H54 (cell line): ENCODE measurements at regions not wholly inside any gene's neighbourhood (a gene's known extent, or its start where the extent isn't known, plus 50 kb on each side); places are given as distances from the start of the nearest gene placed in this dataset.

Experiments used
- DNase-seq: peaks from one replicate; pipeline ENCODE4 v3.0.0; 2011; ENCODE audit warnings: low spot score, mixed read lengths; ENCODE audit not compliant: insufficient read length
- FAIRE-seq: peaks from 3 replicates; lab custom pipeline; 2011; peaks lifted over from hg19 to GRCh38; lab: Jason Lieb, UNC
- POLR2A ChIP-seq: IDR thresholded peaks from 2 replicates; pipeline ENCODE4 v1.6.1; 2011; ENCODE audit warnings: low read depth, mild to moderate bottlenecking, low read length

DNA sequence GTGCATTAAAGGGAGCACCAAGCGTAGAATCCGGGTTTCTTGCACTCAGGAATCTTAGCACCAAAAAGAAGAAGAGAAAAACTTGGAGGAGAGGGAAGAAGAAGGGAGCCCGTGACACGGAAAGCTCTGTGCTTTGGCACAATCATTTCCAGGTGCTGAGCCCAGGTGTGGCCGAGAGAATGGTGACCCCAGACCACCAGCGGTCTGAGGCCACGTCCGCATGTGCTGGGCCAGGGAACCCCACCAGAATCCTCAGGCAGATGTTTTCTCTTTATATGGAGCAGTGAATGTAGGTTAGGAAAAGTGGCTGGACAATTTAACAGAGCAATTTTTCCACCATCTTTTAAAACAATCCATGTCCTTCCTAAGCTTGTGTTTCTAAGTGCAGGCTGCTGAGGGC lies 520.9 kb downstream of the EPHA4 start:
- no peak for TF ChIP-seq POLR2A
- DNase-seq, result no peak
- no peak for FAIRE-seq

GRCh38 chr2:221060376-221060775 lies 511.7 kb downstream of the EPHA4 start:
- DNase-seq, result no peak
- TF ChIP-seq POLR2A, result no peak
- no peak for FAIRE-seq

DNA sequence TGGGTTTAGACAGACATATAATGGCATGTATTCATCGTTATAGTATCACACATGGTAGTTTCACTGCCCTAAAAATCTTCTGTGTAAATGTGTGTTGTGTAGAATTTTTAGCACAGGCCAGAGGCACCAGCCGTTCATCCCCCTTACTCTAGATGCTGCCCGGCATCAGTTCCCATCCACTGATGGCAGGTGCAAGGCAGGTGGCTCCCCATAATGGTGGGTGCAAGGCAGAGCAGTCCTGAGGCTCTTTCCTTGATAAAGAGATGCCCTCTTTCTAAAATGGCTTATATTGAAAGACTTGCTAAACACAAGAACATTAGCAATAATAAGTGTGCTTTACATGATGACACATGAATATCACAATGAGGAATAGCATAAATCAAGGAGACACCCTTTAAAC lies 508.5 kb downstream of the EPHA4 start:
- no peak for FAIRE-seq
- TF ChIP-seq POLR2A, result no peak
- no peak for DNase-seq

DNA sequence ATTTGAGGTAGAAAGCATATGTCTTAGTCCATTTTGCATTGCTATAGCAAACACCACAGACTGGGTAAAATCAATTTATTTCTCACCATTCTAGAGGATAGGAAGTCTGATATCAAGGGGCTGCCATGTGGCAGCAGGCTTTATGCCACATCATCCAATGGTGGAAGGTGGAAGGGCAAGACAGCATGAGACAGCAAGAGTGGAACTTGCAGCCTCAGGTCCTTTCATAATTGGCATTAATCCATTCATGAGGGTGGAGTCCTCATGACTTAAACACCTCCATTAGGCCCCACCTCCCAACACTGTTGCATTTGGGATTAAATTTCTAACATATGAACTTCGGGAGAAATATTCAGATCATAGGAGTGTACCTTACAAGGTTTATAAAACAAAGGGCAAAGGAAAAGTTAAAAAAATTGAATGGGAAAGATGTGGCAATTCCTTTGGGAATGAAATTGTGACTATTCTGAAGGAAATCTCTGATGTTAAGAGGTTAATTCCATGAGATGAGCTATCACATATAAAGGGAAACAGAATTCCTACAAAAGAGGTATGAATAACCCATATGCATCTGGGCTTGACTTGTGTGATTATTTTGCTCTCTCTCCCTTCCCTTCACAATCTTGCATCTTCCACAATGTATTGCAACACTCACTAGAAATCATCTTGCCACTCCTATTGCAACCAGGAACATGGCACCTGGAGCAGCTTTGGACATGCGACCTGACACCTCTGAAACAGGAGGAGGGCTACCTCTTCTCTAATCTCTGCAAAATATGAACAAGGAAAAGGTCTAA lies 507.8 kb downstream of the EPHA4 start:
- DNase-seq (no peak), FAIRE-seq (no peak)
- TF ChIP-seq POLR2A, result no peak

GRCh38 chr2:221064880-221065279 lies 507.2 kb downstream of the EPHA4 start:
- no peak for TF ChIP-seq POLR2A
- DNase-seq (no peak), FAIRE-seq (no peak)

DNA sequence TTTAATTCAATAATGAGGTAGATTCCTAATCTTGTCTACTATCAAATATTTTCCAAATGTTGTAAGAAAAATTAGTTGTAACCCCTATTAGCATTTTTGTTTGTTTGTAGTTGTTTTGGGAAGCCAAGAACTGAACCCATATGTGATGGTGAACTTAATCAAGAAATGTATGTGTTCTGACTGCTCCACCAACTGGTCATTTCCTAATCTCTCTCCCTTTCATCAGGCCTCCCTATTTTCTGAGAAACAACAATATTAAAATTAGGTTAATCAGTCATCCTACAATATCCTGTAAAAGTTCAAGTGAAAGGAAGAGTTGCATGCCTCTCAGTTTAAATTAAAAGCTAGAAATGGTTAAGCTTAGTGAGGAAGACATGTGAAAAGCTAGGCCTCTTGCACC lies 504.0 kb downstream of the EPHA4 start:
- TF ChIP-seq POLR2A, result no peak
- DNase-seq, result no peak
- no peak for FAIRE-seq

DNA sequence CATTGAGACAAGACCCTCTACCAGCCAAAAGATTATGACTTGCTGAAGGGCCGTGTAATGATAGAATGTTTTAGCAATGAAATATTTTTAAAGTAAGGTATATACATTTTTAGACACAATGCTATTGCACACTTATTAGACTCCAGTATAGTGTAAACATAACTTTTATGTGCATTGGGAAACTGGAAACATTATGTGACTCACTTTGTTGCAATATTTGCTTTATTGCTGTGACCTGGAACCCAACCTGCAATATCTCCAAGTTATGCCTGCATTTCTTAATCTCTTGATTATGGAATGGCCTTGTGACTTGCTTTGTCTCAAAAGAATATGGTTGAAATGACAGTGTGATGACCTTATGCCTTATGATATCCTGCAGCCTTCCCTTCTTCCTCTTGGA lies 502.0 kb downstream of the EPHA4 start:
- no peak for TF ChIP-seq POLR2A
- DNase-seq (no peak), FAIRE-seq (no peak)

GRCh38 chr2:221073326-221074049 lies 498.6 kb downstream of the EPHA4 start:
- FAIRE-seq, result no peak
- no peak for DNase-seq
- TF ChIP-seq POLR2A, result no peak

- TF ChIP-seq POLR2A, result no peak
- no peak for FAIRE-seq
These were observed 497.9 kb downstream of the EPHA4 start for GRCh38 chr2:221074238-221074637.

GRCh38 chr2:221075203-221075602 lies 496.9 kb downstream of the EPHA4 start:
- DNase-seq (peak; percentile 18), FAIRE-seq (peak; percentile 74)
- no peak for TF ChIP-seq POLR2A

More at GRCh38 chr2:221074238-221074637, 497.9 kb downstream of the EPHA4 start:
- DNase-seq, result no peak

DNA sequence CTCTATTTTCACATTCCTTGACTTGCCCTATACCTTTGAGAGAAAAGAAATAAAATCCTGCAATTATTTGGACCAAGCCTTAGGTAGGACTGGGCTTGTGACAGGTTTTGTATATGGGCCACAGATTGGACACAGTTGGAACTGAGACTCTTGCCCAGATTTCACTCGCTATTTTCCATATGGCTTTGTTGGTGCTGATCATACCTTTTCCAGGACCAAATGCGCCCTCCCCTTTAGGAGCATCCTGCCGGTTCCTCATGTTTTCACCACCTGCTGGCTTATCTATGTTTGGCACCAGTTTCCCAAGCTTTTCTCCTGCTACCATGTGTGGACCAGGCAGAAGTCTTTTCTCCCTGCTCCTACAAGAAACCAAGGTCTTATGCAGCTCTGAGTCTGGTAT lies 494.9 kb downstream of the EPHA4 start:
- FAIRE-seq, result no peak

GRCh38 chr2:221077799-221078198 lies 494.3 kb downstream of the EPHA4 start:
- FAIRE-seq (no peak), DNase-seq (no peak)
- no peak for TF ChIP-seq POLR2A

More for the DNA sequence above, 494.9 kb downstream of the EPHA4 start:
- DNase-seq, result no peak
- TF ChIP-seq POLR2A, result no peak

DNA sequence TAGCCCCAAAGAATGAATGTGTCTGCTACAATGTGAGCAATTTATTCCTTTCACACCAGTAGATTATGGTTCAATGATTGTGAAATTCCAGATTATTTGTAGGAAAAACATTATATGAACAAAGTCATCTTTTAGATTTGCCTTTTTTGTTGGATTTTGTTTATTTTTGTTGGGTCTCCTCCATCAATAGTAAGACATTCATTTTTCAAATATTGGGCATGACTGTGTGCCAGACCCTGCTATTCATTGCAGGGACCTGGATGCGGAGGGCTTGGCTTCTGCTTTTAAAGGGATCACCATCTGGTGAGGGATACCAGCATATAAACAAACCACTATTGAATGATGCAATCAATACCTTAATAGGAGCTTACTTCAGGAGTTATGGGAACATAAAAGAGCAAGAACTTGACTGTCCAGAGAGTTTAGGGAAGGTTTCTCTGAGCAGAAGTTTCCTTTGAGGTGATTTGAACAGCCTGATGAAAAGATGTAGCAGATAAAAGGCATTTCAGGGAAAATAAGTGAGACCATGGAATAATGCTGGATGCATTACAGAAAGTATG lies 486.7 kb downstream of the EPHA4 start:
- no peak for DNase-seq
- TF ChIP-seq POLR2A, result no peak
- no peak for FAIRE-seq

DNA sequence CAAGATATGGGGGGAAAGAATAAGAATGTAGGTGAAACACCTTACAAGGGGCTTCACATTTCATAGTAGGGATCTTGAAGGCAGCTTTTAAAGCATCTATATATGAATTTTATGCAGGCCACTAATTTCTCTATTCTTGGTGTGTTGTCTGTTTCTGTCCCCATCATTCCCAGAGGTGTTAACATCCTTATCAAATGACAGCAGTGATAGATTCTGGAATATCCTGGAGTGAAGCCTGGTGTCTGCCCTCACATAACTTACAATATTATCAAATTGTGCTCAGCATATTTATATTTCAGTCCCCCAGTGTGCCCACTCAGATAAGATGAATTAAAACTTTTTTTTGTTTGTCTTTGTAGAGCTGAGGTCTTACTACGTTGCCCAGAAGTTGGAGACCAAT lies 486.2 kb downstream of the EPHA4 start:
- no peak for TF ChIP-seq POLR2A
- no peak for FAIRE-seq

DNA sequence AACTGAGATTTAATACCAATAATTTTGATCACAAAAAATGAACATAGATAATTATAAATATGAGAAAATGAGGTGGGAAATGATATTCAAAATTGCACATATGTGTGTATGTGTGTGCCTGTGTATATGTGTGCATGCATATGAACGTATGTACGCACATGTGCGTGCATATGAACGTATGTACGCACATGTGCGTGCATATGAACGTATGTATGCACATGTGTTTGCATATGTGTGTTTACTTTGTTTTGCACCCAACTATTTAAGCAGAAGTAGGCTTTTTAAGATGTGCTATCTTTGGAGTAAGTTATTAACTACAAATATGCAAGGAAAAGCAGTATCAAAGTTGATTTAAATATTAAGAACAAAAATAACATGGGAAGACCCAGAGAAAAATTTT lies 484.3 kb downstream of the EPHA4 start:
- no peak for FAIRE-seq
- no peak for DNase-seq
- no peak for TF ChIP-seq POLR2A

More for the DNA sequence above, 486.2 kb downstream of the EPHA4 start:
- DNase-seq, result no peak
